Lung (tissue), 11 donors: ENCODE measurements at regions not wholly inside any gene's neighbourhood (a gene's known extent, or its start where the extent isn't known, plus 50 kb on each side); places are given as distances from the start of the nearest gene placed in this dataset.

Source experiments
- ATAC-seq: fragments of 200-7000 bp; cut with Tn5 transposase; one replicate; pipeline ENCODE4 v1.9.1; 2020; ENCODE audit warnings: moderate number of reproducible peaks; ENCODE audit not compliant: insufficient read depth, low FRiP score
- DNase-seq, 3 donors: peaks; one replicate each; pipeline ENCODE4 v3.0.0-alpha.2; 2013 to 2017
- H3K27ac ChIP-seq, 2 donors: one replicate each; pipeline ENCODE4 v1.5.1; 2013; ENCODE audit warnings: mild to moderate bottlenecking in 2 of 2, moderate library complexity in 2 of 2, control low read depth in 1 of 2, inconsistent platforms in 1 of 2, low read depth in 1 of 2, low read length in 1 of 2
- H3K27me3 ChIP-seq, 3 donors: one replicate each; pipeline ENCODE4 v1.5.1; 2013; ENCODE audit warnings: low read length in 2 of 3; ENCODE audit not compliant: control insufficient read depth in 3 of 3, insufficient read depth in 3 of 3
- H3K36me3 ChIP-seq, 4 donors: one replicate each; pipeline ENCODE4 v1.5.1; 2013; ENCODE audit warnings: low read length in 4 of 4, mild to moderate bottlenecking in 1 of 4, moderate library complexity in 1 of 4; ENCODE audit not compliant: control insufficient read depth in 4 of 4, insufficient read depth in 4 of 4
- H3K4me1 ChIP-seq, 5 donors: one replicate each; pipeline ENCODE4 v1.5.1; 2013; ENCODE audit warnings: low read length in 5 of 5, mild to moderate bottlenecking in 2 of 5, moderate library complexity in 1 of 5; ENCODE audit not compliant: control insufficient read depth in 5 of 5, insufficient read depth in 5 of 5
- H3K4me3 ChIP-seq: one replicate; pipeline ENCODE4 v1.5.1; 2013; ENCODE audit warnings: mild to moderate bottlenecking, control low read depth, moderate library complexity
- H3K9ac ChIP-seq, 2 donors: one replicate each; pipeline ENCODE4 v1.5.1; 2013; ENCODE audit warnings: low read length in 2 of 2, control low read depth in 1 of 2; ENCODE audit not compliant: insufficient read depth in 1 of 2
- H3K9me3 ChIP-seq, 4 donors: one replicate each; pipeline ENCODE4 v1.5.1; 2013; ENCODE audit warnings: low read length in 3 of 4, mild to moderate bottlenecking in 1 of 4, moderate library complexity in 1 of 4; ENCODE audit not compliant: control insufficient read depth in 4 of 4, insufficient read depth in 3 of 4
- WGBS, 2 donors: extraction: QIAGEN DNeasy Blood & Tissue Kit; methylation state at CpG; one replicate each; pipeline ENCODE4 v1.1.7; 2013; 5-methylcytosine and 5-hydroxymethylcytosine counted together
- TF ChIP-seq, protein P1 (sequence below): IDR thresholded peaks from 2 replicates; pipeline ENCODE4 v1.5.1; 2012; ENCODE audit warnings: mild to moderate bottlenecking; ENCODE audit errors: control extremely low read depth, extremely low read depth
- donor health status: control.
- donor health status: control.
- donor health status: Bipolar disorder and iron deficiency.
- donor health status: healthy.
- donor health status: DM: yes; HTN: yes; CAD: no.

DNA sequence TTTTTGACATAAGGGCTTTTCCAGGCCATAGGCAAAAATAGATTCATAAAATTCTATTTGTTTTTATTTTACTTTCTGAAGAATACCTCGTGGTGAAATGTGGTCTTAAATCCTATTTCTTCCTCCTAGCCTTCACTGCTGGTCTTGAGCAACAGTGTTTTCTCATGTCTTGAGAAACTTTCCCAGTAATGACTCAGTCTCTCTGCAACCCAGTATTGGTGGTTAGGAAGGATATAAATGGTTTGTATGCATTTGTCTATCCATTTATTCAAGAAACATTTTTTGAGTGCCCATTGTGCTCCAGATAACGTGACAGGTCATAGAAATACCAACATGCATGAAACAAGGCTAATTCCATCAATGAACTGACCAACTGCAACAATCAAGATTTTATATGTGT lies 213.9 kb downstream of the TMEM114 start:
- no peak for DNase-seq
- no peak overlapping the region for H3K9ac ChIP-seq
- 57 to 71% methylated on average over 2 of the region's 2 CpGs for WGBS, 2 donors
- no peaks in the 10 kb centered on the region for H3K36me3 ChIP-seq
- no peaks in the 10 kb centered on the region for H3K4me1 ChIP-seq
- H3K27ac ChIP-seq, result no peak overlapping the region
- TF ChIP-seq, protein P1, sequence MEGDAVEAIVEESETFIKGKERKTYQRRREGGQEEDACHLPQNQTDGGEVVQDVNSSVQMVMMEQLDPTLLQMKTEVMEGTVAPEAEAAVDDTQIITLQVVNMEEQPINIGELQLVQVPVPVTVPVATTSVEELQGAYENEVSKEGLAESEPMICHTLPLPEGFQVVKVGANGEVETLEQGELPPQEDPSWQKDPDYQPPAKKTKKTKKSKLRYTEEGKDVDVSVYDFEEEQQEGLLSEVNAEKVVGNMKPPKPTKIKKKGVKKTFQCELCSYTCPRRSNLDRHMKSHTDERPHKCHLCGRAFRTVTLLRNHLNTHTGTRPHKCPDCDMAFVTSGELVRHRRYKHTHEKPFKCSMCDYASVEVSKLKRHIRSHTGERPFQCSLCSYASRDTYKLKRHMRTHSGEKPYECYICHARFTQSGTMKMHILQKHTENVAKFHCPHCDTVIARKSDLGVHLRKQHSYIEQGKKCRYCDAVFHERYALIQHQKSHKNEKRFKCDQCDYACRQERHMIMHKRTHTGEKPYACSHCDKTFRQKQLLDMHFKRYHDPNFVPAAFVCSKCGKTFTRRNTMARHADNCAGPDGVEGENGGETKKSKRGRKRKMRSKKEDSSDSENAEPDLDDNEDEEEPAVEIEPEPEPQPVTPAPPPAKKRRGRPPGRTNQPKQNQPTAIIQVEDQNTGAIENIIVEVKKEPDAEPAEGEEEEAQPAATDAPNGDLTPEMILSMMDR, result no peak
- H3K9me3 ChIP-seq, result peaks cover 0 to 1% (median 0%) of the 10 kb centered on the region in 4 donors
- no peaks in the 10 kb centered on the region for H3K27me3 ChIP-seq
- H3K4me3 ChIP-seq, result no peak overlapping the region
- ATAC-seq, result no peak

DNA sequence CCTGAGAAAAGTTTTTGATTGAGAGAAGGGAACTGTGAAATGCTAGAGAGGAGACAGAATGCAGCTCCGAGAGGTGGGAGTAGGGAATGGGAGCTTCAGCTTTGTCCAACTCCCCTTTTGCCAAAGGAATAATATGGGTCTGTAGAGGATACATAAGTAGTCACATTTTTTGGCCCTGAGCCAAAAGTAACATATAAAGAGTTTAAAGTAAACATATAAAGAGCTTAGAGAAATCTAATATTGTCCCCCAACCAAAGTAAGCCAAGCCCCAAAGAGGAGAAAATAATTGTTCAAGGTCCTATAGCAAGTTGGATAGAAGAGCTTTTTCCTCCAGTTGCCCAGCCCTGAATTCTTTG lies 215.1 kb downstream of the TMEM114 start:
- Histone ChIP-seq H3K27ac (no peak overlapping the region), H3K27me3 (no peaks in the 10 kb centered on the region), H3K36me3 (no peaks in the 10 kb centered on the region), H3K4me3 (no peak overlapping the region), H3K9me3 (peaks cover 0 to 1% (median 0%) of the 10 kb centered on the region in 4 donors), H3K4me1 (no peaks in the 10 kb centered on the region), H3K9ac (no peak overlapping the region)
- ATAC-seq, result no peak
- TF ChIP-seq, protein P1, result no peak
- 63 to 78% methylated on average over 1 of the region's 1 CpG for WGBS, 2 donors
- peak in 1 of 3 donors; percentile 0 for DNase-seq

DNA sequence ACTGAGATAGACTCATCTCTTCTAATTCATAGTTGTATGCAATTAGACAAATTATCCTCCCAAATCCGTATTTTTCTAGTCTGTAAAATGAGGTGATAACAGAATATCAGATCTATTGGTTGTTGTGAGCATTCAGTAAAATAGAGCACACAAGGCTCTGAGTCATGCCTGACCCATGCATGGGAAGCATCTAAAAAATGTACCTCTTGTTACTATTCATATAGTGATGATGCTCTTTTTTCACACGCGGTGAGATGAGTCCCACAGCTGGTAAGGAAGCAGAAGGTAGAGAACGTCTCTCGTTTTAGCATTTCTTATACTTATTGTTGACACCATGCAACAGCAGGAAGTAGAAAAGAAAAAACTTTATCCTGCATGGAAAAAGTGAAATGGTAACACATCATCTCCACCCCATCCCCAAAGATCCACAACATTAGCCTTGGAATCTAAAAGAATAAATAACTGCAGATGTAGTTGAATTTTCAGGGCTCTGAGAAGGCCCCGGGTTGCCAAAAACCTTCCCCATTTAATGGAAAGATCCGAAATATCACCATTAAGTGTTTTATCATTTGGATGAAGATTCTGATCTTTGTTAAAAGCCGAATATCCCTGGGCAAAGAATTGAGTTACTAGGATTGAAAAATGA lies 215.6 kb downstream of the TMEM114 start:
- ATAC-seq (no peak), DNase-seq (no peak)
- Histone ChIP-seq H3K36me3 (no peaks in the 10 kb centered on the region), H3K4me1 (no peaks in the 10 kb centered on the region), H3K27me3 (no peaks in the 10 kb centered on the region), H3K9me3 (peaks cover 0 to 1% (median 0%) of the 10 kb centered on the region in 4 donors), H3K4me3 (no peak overlapping the region), H3K27ac (no peak overlapping the region), H3K9ac (no peak overlapping the region)
- TF ChIP-seq, protein P1, result no peak
- 79 to 86% methylated on average over 8 of the region's 8 CpGs for WGBS, 2 donors
